Tibial nerve (tissue), 4 donors: ENCODE measurements at regions not wholly inside any gene's neighbourhood (a gene's known extent, or its start where the extent isn't known, plus 50 kb on each side); places are given as distances from the start of the nearest gene placed in this dataset.

ENCODE experiments used
- CTCF ChIP-seq, 5 experiments: fragments of 200-600 bp in 3 of 5; fragments of 450-650 bp in 2 of 5; sonication (generic) in 3 of 5; IDR thresholded peaks; one replicate each; pipeline ENCODE4 v1.5.1; 2016 to 2019; ENCODE audit warnings: antibody characterized with exemption in 5 of 5, mild to moderate bottlenecking in 3 of 5, moderate library complexity in 2 of 5
- EP300 ChIP-seq, 2 donors: sonication (generic); formaldehyde crosslinking; IDR thresholded peaks; one replicate each; pipeline ENCODE4 v1.6.1; 2017; ENCODE audit warnings: antibody characterized with exemption in 2 of 2, mild to moderate bottlenecking in 1 of 2
- POLR2A ChIP-seq, 2 donors: fragments of 450-650 bp; IDR thresholded peaks; one replicate each; pipeline ENCODE4 v1.6.1; 2017; ENCODE audit warnings: antibody characterized with exemption in 2 of 2, mild to moderate bottlenecking in 2 of 2, moderate library complexity in 2 of 2

- TF ChIP-seq CTCF (IDR thresholded peaks at IDR 0.05): no peak
- no peak for TF ChIP-seq POLR2A (IDR thresholded peaks at IDR 0.05)
- no peak for TF ChIP-seq EP300 (IDR thresholded peaks at IDR 0.05)
These were observed 221.9 kb upstream of the EGLN3 start for GRCh38 chr14:34172550-34173368.
